Kidney epithelial cell (primary cell): ENCODE measurements at regions not wholly inside any gene's neighbourhood (a gene's known extent, or its start where the extent isn't known, plus 50 kb on each side); places are given as distances from the start of the nearest gene placed in this dataset.

Experiments
- DNase-seq: peaks from one replicate; pipeline ENCODE4 v3.0.0-alpha.2; 2010; ENCODE audit warnings: low read depth
- H3K27me3 ChIP-seq: 2 replicates; pipeline ENCODE4 v1.6.0; 2011; ENCODE audit warnings: low read length; ENCODE audit not compliant: control insufficient read depth, insufficient read depth
- H3K36me3 ChIP-seq: 2 replicates; pipeline ENCODE4 v1.5.1; 2011; ENCODE audit warnings: low read length; ENCODE audit not compliant: control insufficient read depth, insufficient read depth
- H3K4me3 ChIP-seq: 2 replicates; pipeline ENCODE4 v1.5.1; 2011; ENCODE audit warnings: low read depth, mild to moderate bottlenecking, control low read depth, low read length
- CTCF ChIP-seq: IDR thresholded peaks from 2 replicates; pipeline ENCODE4 v1.5.1; 2011; ENCODE audit warnings: mild to moderate bottlenecking, moderate library complexity, low read length, control low read depth, inconsistent platforms; ENCODE audit not compliant: insufficient read depth, poor library complexity, severe bottlenecking

DNA sequence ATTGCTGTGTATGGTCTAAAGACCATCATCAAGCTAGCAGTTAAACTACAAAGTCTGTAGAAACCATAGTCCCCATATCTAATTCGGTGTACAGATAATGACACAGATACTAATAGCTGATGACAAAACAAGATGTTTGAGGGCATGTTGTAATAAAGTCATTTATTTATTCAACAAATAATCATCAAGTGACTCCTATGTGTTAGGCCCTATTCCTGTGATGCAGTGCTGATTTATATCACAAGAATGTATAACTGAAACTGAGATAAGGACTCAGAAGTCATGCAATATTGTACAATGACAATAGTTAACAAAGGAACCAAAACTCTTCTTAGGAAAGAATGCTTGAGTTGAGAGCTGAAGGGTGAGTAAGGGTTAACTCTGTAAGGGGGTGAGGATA, 315.0 kb upstream of the NR3C2 start:
- DNase-seq: no peak
- no peak for TF ChIP-seq CTCF
- Histone ChIP-seq H3K27me3 (no peaks in the 10 kb centered on the region), H3K36me3 (no peaks in the 10 kb centered on the region), H3K4me3 (no peak overlapping the region)

DNA sequence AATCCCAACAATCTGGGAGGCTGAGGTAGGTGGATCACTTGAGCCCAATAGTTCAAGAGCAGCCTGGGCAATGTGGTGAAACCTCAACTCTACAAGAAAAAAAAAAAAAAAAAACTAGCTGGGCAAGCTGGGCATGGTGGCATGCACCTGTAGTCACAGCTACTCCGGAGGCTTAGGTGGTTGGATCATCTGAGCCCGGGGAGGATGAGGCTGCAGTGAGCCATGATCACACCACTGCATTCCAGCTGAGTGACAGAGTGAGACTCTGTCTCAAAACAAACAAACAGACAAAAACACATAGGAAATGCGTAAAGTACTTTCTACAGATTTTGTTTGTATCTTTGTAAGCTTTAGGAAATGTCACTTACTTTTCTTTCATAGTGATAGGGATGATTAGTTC, 307.2 kb upstream of the NR3C2 start:
- H3K4me3 ChIP-seq: no peak overlapping the region
- peak; percentile 12 for DNase-seq
- H3K36me3 ChIP-seq: no peaks in the 10 kb centered on the region
- no peaks in the 10 kb centered on the region for H3K27me3 ChIP-seq
- TF ChIP-seq CTCF: no peak

GRCh38 chr4:148747721-148748268, 305.6 kb upstream of the NR3C2 start:
- H3K27me3 ChIP-seq: no peaks in the 10 kb centered on the region
- H3K36me3 ChIP-seq: no peaks in the 10 kb centered on the region
- no peak overlapping the region for H3K4me3 ChIP-seq
- no peak for DNase-seq
- no peak for TF ChIP-seq CTCF

DNA sequence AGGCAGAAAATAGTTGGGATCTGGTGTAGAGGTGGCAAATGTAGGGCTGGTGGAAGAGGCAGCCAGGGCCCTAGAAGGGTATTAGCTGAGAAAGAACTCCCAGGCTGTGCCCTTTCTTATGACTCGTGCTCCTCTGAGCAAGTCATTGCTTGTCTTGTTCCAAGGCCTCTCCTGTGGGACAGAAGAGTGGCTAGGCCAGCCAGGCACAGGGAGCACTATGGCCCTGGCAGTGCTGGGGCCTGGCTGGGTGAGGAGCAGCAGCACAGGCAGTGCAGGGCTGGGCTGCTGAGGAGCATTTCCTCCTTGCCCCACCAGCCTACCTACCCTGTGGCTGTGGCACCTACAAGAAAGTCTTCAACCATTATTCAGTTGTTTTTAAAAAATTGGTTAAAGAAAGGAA, 298.5 kb upstream of the NR3C2 start:
- Histone ChIP-seq H3K4me3 (no peak overlapping the region), H3K36me3 (no peaks in the 10 kb centered on the region), H3K27me3 (no peaks in the 10 kb centered on the region)
- no peak for DNase-seq
- no peak for TF ChIP-seq CTCF

- Histone ChIP-seq H3K4me3 (no peak overlapping the region), H3K36me3 (no peaks in the 10 kb centered on the region), H3K27me3 (no peaks in the 10 kb centered on the region)
- no peak for DNase-seq
- no peak for TF ChIP-seq CTCF
Measured at GRCh38 chr4:148737061-148737770, 295.0 kb upstream of the NR3C2 start.
